HUES48 (cell line): ENCODE measurements at regions not wholly inside any gene's neighbourhood (a gene's known extent, or its start where the extent isn't known, plus 50 kb on each side); places are given as distances from the start of the nearest gene placed in this dataset.

Experiments used
- H3K27ac ChIP-seq: one replicate; pipeline ENCODE4 v1.7.0; 2013; ENCODE audit warnings: low read depth, low read length, inconsistent platforms
- H3K27me3 ChIP-seq: 2 replicates; pipeline ENCODE4 v1.6.1; 2013; ENCODE audit warnings: mild to moderate bottlenecking, low read length; ENCODE audit not compliant: control insufficient read depth, insufficient read depth
- H3K36me3 ChIP-seq: 2 replicates; pipeline ENCODE4 v1.6.1; 2013; ENCODE audit warnings: low read length; ENCODE audit not compliant: control insufficient read depth, insufficient read depth
- H3K4me1 ChIP-seq: 2 replicates; pipeline ENCODE4 v1.6.1; 2013; ENCODE audit warnings: mild to moderate bottlenecking, low read length; ENCODE audit not compliant: control insufficient read depth, insufficient read depth
- H3K4me3 ChIP-seq: 2 replicates; pipeline ENCODE4 v1.5.1; 2013; ENCODE audit warnings: mild to moderate bottlenecking, low read depth, low read length
- H3K9ac ChIP-seq: 2 replicates; pipeline ENCODE4 v1.6.1; 2013; ENCODE audit warnings: mild to moderate bottlenecking, low read depth, low read length, moderate library complexity
- H3K9me3 ChIP-seq: 2 replicates; pipeline ENCODE4 v1.6.1; 2013; ENCODE audit warnings: low read length; ENCODE audit not compliant: control insufficient read depth, insufficient read depth

DNA sequence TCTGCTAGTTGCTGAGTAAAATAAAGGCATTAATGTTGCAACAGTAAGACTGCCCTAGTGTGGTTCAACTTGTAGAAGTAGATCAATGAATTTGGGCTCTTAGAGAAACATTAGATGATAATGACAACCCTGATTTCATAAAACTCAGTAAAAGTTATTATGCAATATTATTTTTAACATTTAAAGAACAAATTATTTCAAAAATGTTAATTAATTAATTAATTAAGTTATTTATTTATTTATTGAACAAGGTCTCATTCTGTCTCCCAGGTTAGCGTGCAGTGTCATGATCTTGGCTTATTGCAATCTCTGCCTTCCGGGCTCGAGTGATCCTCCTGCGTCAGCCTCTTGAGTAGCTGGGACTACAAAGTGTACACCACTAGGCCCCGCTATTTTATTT lies 1016.4 kb downstream of the VRK1 start:
- Histone ChIP-seq H3K4me3 (no peak overlapping the region), H3K4me1 (no peaks in the 10 kb centered on the region), H3K9me3 (no peaks in the 10 kb centered on the region), H3K27me3 (no peaks in the 10 kb centered on the region), H3K36me3 (no peaks in the 10 kb centered on the region), H3K27ac (no peak overlapping the region), H3K9ac (no peak overlapping the region)

DNA sequence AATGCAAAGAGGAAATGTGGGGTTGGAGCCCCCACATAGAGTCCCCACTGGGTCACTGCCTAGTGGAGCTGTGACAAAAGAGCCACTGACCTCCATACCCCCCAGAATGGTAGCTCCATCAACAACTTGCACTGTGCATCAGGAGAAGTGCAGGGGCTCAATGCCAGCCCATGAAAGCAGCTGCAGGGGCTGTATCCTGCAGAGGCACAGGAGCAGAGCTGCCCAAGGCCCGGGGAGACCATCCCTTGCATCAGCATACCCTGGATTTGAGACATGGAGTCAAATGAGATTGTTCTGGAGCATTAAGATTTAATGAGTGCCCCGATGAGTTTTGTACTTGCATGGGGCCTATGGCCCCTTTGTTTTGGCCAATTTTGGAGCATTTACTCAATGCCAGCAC lies 1023.6 kb downstream of the VRK1 start:
- H3K4me3 ChIP-seq = no peak overlapping the region

DNA sequence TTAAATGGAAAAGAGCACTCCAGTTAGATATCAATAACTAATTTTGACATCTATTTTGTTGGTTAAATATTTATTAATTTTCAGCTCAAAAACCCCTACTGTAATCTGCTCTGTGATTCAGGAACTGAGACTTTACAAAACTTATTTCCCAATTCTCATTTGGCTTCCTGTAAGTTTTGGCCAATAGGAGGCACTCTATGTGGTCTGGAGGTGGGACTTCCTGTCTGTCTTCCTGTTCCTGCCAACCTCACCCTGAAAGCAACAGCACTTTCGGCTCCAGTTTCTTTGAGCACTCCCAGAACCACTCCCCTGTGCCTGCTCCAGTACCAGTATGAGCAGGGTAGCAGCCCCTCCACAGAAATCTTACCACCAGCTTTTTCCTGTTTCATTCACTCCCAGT lies 1027.0 kb downstream of the VRK1 start:
- Histone ChIP-seq H3K4me3 (no peak overlapping the region), H3K9me3 (peaks cover 7% of the 10 kb centered on the region; the same call in 1 of the 2 replicates), H3K36me3 (no peaks in the 10 kb centered on the region), H3K27ac (no peak overlapping the region), H3K27me3 (no peaks in the 10 kb centered on the region), H3K4me1 (no peaks in the 10 kb centered on the region), H3K9ac (no peak overlapping the region)

More for the DNA sequence above, 1023.6 kb downstream of the VRK1 start:
- Histone ChIP-seq H3K36me3 (no peaks in the 10 kb centered on the region), H3K27me3 (no peaks in the 10 kb centered on the region), H3K27ac (no peak overlapping the region), H3K9me3 (peaks cover 7% of the 10 kb centered on the region; the same call in 1 of the 2 replicates), H3K9ac (no peak overlapping the region), H3K4me1 (no peaks in the 10 kb centered on the region)

DNA sequence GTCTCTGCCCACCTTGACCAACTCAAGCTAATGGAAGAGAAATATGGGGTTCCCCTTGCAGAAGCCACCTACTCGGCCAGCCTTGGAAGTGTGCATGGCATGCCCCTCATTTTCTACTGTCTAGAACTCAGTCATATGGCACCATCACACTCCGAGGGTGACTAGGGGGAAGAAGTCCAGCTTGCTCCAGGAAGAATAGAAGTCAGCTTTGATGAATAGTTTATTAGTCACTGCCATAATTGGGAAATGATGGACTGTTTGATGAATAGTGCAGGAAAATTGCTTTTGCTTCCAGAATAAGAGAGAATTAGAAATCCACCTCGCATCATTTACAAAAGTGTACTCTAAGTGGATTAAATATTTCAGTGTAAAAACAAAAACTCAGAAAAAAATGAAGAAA lies 1030.6 kb downstream of the VRK1 start:
- H3K27ac ChIP-seq = no peak overlapping the region
- H3K27me3 ChIP-seq = no peaks in the 10 kb centered on the region
- no peak overlapping the region for H3K4me3 ChIP-seq
- H3K9me3 ChIP-seq = peaks cover 7% of the 10 kb centered on the region; the same call in 1 of the 2 replicates
- no peaks in the 10 kb centered on the region for H3K36me3 ChIP-seq
- H3K4me1 ChIP-seq = no peaks in the 10 kb centered on the region
- no peak overlapping the region for H3K9ac ChIP-seq

DNA sequence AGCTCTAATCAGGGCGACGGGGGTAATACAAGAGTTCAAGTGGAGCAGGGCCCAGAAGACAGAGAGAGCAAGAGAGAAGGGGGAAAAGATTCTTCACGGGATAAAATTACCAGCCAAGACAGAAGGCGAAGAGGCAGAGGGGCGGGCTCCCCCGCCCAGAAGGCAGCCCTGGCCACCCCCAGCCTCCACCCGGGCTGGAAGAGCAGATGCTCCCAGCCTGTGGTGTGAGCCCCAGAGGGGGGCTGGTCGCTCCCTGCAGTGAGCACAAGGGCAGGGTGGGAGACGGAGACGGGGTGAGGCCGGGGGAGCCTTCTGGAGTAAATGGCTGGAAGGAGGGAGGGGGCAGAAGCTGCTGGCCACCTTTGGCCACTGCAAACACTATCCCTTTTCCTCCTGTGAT lies 1035.6 kb downstream of the VRK1 start:
- H3K27me3 ChIP-seq = no peaks in the 10 kb centered on the region

DNA sequence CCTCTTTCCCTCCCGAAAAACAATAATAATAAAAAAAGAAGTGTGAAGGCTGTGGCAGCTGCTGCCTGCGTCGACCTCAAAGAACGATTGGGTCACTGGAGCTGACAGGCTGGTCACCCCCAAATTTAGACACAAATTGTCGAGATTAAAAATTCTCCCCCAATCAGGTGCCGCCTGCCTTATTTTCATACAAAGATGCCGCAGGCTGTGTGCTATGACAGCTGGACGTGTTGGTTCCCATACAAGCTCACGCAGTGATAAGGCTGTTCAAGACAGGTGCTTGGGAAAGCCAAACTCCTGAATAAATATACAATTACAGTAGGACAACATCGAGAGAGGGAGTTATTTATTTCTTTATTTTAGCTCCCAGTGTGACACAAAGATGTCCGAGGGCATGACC lies 1041.8 kb downstream of the VRK1 start:
- no peak overlapping the region for H3K9ac ChIP-seq
- no peak overlapping the region for H3K4me3 ChIP-seq
- H3K4me1 ChIP-seq = no peaks in the 10 kb centered on the region
- no peak overlapping the region for H3K27ac ChIP-seq
- H3K9me3 ChIP-seq = no peaks in the 10 kb centered on the region
- no peaks in the 10 kb centered on the region for H3K27me3 ChIP-seq
- no peaks in the 10 kb centered on the region for H3K36me3 ChIP-seq

More for the DNA sequence above, 1035.6 kb downstream of the VRK1 start:
- H3K27ac ChIP-seq = no peak overlapping the region
- no peak overlapping the region for H3K9ac ChIP-seq
- H3K4me3 ChIP-seq = no peak overlapping the region
- no peaks in the 10 kb centered on the region for H3K4me1 ChIP-seq
- H3K9me3 ChIP-seq = no peaks in the 10 kb centered on the region
- H3K36me3 ChIP-seq = no peaks in the 10 kb centered on the region

DNA sequence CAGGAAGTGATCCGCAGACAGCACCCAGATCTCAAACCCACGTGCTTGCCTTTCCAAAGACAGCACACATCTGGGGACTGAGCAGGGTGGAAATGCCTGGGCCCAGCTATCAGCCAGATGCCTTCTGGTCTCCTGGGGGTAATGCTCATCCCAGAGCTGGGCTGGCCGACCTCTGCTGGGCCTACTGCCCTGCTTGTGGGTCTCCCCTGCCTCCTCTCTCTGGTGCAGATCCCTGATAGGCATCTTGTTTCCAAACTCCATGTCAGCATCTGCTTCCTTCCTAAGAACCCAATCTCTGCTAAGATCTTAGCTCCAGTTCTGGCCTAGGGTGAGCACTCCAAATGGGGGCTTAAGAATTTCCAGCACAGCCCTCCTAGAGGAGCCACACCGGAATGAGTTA lies 1043.0 kb downstream of the VRK1 start:
- no peak overlapping the region for H3K27ac ChIP-seq
- H3K9ac ChIP-seq = no peak overlapping the region
- H3K27me3 ChIP-seq = no peaks in the 10 kb centered on the region
- H3K36me3 ChIP-seq = no peaks in the 10 kb centered on the region
- no peaks in the 10 kb centered on the region for H3K4me1 ChIP-seq
- H3K9me3 ChIP-seq = no peaks in the 10 kb centered on the region
- H3K4me3 ChIP-seq = no peak overlapping the region

DNA sequence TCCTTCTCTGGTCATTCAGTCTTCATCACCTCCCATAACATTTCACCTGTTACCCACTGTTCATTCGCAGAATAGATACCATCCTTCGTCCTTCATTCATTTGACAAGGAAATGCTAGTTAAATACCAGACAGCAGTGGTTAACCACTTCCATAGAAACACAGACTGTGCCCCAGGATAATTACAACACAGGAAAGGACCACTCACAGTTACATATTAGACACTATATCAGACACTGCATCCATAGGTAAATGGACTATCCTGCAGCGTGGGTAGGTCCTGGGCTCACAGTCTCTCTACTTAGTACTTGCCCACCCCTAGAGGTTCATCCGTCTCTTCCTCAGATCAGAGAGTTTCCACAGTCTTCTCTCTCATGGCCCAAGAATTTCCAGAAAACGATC lies 1044.6 kb downstream of the VRK1 start:
- no peaks in the 10 kb centered on the region for H3K9me3 ChIP-seq
- no peak overlapping the region for H3K9ac ChIP-seq
- H3K27me3 ChIP-seq = no peaks in the 10 kb centered on the region
- H3K36me3 ChIP-seq = no peaks in the 10 kb centered on the region
- no peaks in the 10 kb centered on the region for H3K4me1 ChIP-seq
- H3K27ac ChIP-seq = no peak overlapping the region
- no peak overlapping the region for H3K4me3 ChIP-seq

DNA sequence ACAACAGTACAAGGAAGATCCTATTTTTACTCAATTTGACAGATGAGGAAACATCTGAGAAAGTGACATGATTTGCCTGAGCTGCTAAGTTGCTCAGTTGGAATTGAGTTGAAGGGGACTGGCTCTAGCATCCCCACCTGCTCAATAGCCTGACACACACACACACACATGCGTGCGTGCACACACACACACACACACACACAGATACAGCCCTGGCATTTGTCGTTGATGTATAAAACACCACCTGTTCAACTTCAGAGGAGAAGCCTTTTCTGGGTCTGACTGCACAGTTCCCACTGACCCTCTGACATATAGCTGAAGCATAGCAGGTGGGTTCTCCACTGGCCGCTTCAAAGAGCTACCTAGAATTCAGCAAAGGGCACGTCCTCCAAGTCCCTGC lies 1045.9 kb downstream of the VRK1 start:
- no peaks in the 10 kb centered on the region for H3K36me3 ChIP-seq
- no peak overlapping the region for H3K4me3 ChIP-seq
- H3K9me3 ChIP-seq = no peaks in the 10 kb centered on the region
- H3K9ac ChIP-seq = no peak overlapping the region
- H3K27me3 ChIP-seq = no peaks in the 10 kb centered on the region
- no peak overlapping the region for H3K27ac ChIP-seq
- peaks cover 3% of the 10 kb centered on the region; the same call in 1 of the 2 replicates for H3K4me1 ChIP-seq

DNA sequence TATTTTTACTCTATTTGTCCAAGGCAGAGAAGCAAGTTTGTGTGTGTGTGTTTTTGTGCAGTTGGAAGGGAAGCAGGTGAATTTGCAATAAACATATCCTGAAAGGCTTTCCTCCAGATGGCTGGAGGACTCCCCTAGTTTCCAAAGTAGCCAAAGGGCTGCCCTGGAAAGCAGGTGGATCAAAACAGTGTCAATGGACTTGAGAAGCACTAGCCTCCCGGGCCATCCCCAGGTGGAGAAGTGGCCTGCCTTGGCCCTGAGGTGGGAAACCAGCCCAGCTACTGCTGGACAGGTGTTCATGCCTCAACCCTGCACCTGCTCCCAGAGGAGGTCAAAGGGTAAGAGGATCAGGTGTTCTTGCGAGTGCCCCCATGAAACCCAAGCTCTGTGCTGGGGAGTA lies 1046.9 kb downstream of the VRK1 start:
- Histone ChIP-seq H3K27ac (no peak overlapping the region), H3K9me3 (no peaks in the 10 kb centered on the region), H3K27me3 (no peaks in the 10 kb centered on the region), H3K9ac (no peak overlapping the region), H3K4me3 (no peak overlapping the region), H3K36me3 (no peaks in the 10 kb centered on the region), H3K4me1 (peaks cover 9% of the 10 kb centered on the region)

DNA sequence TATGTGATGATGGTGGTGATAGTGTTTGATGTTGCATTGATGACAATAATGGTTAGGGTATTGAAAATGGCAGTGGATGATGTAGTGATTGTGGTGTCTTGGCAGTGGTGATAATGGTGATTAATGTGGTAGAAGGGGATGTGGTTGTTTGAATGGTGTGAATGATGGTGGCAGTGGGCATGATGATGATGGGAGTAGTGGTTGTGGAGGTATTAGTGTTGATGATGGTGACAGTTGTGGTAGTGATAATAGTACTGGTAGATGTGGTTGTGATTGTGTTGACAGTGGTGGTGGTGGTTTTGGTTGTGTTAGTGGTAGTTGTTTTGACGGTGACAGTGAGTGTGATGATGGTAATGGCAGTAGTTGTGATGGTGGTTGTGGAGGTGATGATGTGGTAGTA lies 1049.0 kb downstream of the VRK1 start:
- H3K36me3 ChIP-seq = no peaks in the 10 kb centered on the region
- H3K4me1 ChIP-seq = peaks cover 9% of the 10 kb centered on the region
- no peaks in the 10 kb centered on the region for H3K9me3 ChIP-seq
- no peak overlapping the region for H3K9ac ChIP-seq
- no peak overlapping the region for H3K27ac ChIP-seq
- H3K4me3 ChIP-seq = no peak overlapping the region
- H3K27me3 ChIP-seq = no peaks in the 10 kb centered on the region
